H1 (cell line): ENCODE measurements at regions not wholly inside any gene's neighbourhood (a gene's known extent, or its start where the extent isn't known, plus 50 kb on each side); places are given as distances from the start of the nearest gene placed in this dataset.

Experiments used
- CHD2 ChIP-seq: IDR thresholded peaks from 2 replicates; pipeline ENCODE4 v1.6.1; 2012; ENCODE audit warnings: low read length, improper control_type of control experiment
- CTCF ChIP-seq, 3 experiments: IDR thresholded peaks; 1 replicate in 2 of 3; 2 replicates in 1 of 3; pipeline versions ENCODE4 v1.5.1 to v1.6.1; 2011; ENCODE audit warnings: low read length in 3 of 3, mild to moderate bottlenecking in 3 of 3, inconsistent platforms in 2 of 3, low read depth in 1 of 3, moderate library complexity in 1 of 3; ENCODE audit not compliant: insufficient read depth in 1 of 3; ENCODE audit errors: control extremely low read depth in 1 of 3
- JUN ChIP-seq: IDR thresholded peaks from 2 replicates; pipeline ENCODE4 v1.6.1; 2011; ENCODE audit warnings: low read depth, mild to moderate bottlenecking, improper control_type of control experiment, low read length
- POLR2A ChIP-seq, 2 experiments: IDR thresholded peaks; 1 replicate in 1 of 2; 2 replicates in 1 of 2; pipeline ENCODE4 v1.6.1; 2011; ENCODE audit warnings: low read depth in 2 of 2, low read length in 2 of 2, mild to moderate bottlenecking in 2 of 2; ENCODE audit errors: control extremely low read depth in 1 of 2

DNA sequence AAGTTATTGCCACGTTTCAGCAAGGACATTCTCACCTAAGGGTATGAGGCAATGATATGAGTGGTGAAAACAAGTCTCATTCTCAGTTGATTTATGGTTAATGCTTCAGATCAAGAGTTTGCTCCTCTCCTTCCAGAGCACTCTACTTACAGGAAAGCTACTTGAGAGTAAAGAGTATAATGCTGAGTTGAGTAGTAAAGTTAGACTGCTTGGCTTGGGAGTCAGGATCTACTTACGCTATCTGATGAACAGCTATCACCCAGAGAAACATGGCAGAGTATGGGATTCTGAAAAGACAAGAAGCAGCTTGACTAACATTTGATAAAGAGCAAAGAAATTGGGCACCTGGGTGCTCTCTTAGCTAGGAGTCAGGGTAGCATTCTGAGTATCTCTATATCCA, 211.8 kb downstream of the GLUD2 start:
- TF ChIP-seq JUN (no peak), CHD2 (no peak), POLR2A (IDR thresholded peaks at IDR 0.05; ENCODE audit: control extremely low read depth in 1 of 2, low read depth in 2 of 2, low read length in 2 of 2) (no peak), CTCF (IDR thresholded peaks at IDR 0.05; ENCODE audit: control extremely low read depth in 1 of 3, insufficient read depth in 1 of 3, low read depth in 1 of 3, low read length in 3 of 3) (no peak)
